Dedifferentiated amniotic fluid mesenchymal stem cell (primary cell): ENCODE measurements at regions not wholly inside any gene's neighbourhood (a gene's known extent, or its start where the extent isn't known, plus 50 kb on each side); places are given as distances from the start of the nearest gene placed in this dataset.
"Not testable (repeated sequence)": the region's sequence is repeated elsewhere in the genome, so short reads cannot be mapped to it uniquely, and the experiment has no call there.

Source experiments
- DNase-seq: peaks from one replicate; pipeline ENCODE4 v3.0.0-alpha.2; 2016; ENCODE audit errors: extremely low spot score

- no peak for DNase-seq
These were observed 92.5 kb upstream of the KCNE2 start for GRCh38 chr21:34271189-34271851.

GRCh38 chr21:34272321-34272720, 91.5 kb upstream of the KCNE2 start:
- no peak for DNase-seq

DNA sequence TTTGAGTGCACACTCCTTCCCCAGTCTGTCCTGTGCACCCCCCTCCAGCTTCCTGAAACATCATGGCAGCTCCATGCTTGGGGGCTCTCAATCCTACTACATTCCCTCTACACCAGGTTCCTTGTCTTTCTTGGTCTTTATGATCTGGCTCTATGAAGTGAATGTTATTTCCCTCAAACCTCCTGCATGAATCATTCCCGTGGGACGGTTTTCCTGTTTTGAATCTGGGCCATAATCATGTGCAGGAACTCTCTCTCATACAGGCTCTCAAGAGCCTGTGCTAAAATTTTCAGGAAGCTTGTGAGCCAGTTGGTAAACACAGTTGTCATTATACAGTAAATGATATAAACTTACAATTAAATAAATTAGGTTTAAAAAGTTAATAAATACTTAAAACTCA, 89.8 kb upstream of the KCNE2 start:
- DNase-seq: no peak

- no peak for DNase-seq
These were observed 86.9 kb upstream of the KCNE2 start for GRCh38 chr21:34276711-34277425.

DNA sequence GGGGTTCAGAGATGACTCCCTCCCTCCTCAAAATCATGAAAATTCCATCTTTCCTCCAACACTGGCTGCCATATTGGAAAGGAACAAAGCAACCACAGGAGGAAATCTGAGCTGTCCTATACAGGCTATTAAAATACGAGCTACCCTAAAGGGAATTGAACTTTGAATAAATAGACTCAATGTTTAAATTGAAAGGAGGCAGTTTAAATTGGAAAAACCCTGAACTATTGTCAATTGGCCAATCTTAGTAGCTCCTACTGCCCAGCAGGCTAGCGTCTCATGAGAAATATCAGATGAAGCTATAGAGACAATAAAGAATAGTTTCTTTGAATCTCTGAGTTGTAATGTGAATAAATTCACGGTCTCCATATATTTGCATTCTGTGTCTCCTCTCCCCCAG, 85.4 kb upstream of the KCNE2 start:
- DNase-seq: no peak

DNA sequence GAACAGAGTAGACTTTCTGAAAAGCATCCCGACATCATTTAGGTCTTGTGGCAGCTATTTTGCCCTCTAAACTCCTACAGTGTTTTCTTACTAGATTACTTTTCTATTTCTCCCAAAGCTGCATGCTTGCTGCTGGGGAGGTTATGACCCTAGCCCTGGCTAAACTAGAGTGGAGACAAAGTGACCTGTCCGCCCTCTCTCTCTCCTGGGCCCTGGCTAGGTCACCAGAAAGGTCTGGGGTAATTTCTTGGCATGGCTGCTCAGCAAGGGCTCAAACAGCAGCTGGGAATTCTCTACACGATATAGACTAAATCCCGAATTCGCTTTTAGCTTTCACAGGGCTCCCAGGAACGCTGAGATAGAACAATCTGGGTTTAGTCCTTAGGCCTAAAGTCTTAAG, 84.5 kb upstream of the KCNE2 start:
- DNase-seq: no peak

DNA sequence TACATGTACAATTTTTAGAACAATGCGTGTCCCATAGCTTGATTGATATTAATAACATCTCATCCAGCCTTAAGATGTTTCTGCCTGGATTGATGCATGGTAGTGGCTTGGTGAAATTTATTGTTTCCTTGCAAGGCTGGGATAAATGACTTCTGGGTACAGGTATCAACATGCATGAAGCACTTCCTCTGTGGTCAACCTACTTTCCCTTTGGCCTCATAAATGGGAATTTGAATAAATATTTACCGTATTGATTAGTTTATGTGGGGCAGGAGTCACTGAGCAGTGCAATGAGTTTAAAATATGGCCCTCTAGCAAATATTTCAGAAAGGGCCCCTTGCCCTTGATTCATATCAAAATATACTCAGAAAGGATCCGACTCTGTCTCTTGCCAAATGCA, 83.9 kb upstream of the KCNE2 start:
- DNase-seq: no peak

DNA sequence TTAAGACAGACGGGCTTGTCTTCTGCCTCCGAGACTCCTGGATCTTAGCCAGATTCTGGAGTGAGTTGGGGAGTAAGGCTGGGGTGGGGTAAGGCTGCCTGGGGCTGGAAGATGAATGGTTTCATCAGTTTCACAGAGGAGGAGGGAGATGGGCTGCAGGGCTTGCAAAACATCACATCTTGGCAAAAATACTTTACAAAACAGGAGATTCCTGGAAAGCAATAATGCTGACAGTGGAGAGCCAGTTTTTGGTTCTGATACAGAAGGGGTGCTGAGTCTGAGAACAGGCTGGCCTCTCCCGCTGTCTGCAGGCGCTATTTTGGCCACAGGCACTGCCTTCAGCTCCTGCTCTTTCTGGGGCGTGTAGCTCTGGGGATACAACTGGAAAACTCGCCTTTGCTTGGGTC, 83.4 kb upstream of the KCNE2 start:
- DNase-seq: no peak

DNA sequence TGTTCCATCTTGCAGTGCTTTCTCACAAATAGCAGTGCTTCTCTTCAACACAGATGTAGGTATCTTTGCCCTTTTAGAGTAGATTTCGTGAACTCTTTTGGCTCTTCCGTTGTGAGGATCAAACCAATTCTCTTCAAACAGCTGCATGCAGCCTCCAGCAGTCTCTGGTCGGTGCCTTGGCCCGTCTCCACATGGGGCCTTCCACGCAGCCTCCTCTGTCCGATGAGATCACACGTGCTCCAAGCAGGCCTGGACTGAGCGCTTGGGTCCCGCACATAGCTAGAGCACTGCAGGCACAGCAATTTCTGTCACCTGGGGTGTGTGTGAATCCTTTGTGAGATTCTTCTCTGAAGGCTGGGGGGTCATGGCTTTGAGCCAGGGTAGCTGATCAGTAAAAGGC, 82.8 kb upstream of the KCNE2 start:
- no peak for DNase-seq

- no peak for DNase-seq
These were observed 81.6 kb upstream of the KCNE2 start for GRCh38 chr21:34282223-34282622.

DNA sequence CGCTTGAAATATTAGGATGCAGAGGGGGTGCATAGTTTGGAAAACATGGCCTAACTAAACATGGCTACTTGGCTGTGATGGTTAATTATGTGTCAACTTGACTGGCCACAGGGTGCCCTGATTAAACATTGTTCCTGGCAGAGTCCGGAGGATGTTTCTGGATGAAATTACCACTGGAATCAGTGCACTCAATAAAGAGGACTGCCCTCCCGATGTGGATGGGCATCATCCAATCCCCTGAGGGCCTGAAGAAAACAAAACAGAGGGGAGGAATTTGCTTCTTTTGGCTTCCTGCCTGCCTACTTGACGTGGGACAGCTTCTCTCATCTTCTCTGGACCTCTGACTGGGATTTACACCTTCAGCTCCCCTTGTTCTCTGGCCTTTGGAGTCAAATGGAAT, 79.1 kb upstream of the KCNE2 start:
- no peak for DNase-seq

DNA sequence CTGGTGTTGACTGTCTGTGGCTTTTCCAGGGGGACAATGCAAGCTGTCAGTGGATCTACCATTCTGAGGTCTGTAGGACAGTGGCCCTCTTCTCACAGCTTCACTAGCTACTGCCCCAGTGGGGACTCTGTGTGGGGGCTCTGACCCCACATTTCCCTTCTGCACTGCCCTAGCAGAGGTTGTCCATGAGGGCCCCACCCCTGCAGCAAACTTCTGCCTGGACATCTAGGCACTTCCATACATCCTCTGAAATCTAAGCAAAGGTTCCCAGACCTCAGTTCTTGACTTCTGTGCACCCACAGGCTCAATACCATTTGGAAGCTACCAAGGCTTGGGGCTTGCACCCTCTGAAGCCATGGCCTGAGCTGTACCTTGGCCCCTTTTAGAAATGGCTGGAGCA, 75.8 kb upstream of the KCNE2 start:
- DNase-seq: not testable (repeated sequence)

- DNase-seq: no peak
These were observed 74.0 kb upstream of the KCNE2 start for GRCh38 chr21:34289856-34290255.

DNA sequence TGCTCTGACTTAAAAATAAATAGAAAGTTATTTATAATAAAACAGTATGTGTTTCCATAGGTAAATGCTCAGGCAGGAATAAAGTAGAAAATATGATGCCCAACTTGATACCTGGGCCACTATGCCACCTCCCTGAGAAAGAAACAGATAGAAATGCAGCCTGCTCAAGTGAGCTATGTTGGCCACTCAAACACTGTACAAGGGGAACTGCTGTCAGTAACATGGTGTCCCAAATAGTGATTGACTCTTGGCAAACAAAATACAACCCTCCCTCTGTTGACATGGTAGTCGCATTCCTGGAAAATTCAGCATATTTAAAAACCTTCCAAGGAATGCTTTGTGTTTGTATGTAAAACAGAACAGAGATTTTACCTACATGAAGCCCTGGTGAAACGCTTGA, 66.9 kb upstream of the KCNE2 start:
- DNase-seq: no peak

DNA sequence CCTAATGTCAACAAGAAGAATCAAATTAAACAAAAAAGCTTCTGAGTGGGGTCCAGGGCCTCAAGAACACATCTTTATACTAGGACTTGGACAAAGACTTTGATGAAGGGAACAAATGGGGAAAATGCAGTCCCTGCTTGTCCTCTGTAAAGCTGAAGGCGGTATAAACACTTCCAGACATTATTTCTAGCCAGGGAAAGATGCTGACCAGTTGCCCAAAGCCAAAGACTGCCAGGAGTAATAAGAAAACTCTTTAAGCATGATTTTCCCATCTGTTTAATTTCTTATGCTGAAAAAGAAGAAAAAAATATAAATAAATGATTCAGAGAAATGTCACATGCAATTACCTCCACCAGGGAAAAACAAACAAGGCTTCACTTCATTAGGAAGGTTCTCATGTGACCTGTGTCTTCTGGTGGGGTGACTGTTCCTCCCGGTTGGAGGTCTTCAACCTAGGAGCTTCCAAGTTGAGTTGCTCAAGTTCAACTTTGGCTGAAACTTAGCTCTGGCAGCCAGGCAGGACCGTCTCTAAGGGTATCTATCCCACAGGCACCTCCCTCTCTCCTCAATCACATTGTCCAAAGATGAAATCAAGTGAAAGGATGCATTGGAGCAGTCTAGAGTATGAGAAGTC, 65.2 kb upstream of the KCNE2 start:
- DNase-seq: no peak

GRCh38 chr21:34299168-34299539, 64.7 kb upstream of the KCNE2 start:
- no peak for DNase-seq

GRCh38 chr21:34302521-34302920, 61.3 kb upstream of the KCNE2 start:
- no peak for DNase-seq

GRCh38 chr21:34305605-34306604, 57.9 kb upstream of the KCNE2 start:
- no peak for DNase-seq

GRCh38 chr21:34307991-34308532, 55.7 kb upstream of the KCNE2 start:
- DNase-seq: no peak

DNA sequence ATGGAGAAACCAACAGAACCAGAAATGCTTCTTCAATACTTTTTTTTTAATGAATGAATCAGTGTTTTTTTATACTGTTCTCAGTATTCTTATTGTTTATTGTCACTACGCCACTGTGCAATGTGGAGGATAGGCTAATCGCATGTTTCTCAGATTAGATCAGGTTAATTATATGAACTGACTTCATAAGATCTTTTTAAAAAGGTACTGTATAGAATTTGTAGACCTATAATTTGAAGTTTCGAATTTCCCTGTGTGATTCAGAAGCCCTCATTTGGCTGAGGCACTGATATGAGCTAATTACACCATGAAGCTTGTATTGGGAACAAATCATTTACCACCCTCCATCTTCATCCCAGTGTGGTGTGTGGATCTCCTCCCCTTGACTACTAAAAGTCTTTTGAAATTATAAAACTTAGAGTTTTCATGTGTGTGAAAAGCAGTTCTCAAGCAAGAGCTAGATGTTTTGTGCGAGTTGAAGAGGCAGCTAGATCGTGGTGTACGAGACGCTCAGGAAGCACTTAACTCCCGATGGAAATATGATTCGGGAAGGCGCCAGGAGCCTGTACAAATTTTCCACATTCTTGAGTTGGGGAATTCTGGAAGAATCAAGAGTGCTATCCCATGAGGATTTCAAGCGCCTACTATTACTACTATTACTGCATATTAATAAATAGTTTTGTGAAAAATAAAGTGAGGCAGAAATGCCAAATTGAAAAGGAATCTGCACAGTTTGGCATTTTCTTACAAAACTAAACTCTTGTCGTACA, 52.1 kb upstream of the KCNE2 start:
- no peak for DNase-seq

- no peak for DNase-seq
These were observed 50.7 kb upstream of the KCNE2 start for GRCh38 chr21:34313116-34313515.
